ENCODE measurements at regions not wholly inside any gene's neighbourhood (a gene's known extent, or its start where the extent isn't known, plus 50 kb on each side); places are given as distances from the start of the nearest gene placed in this dataset.
A peak's percentile ranks its signal among the peaks of the same experiment; 100 is the strongest.

DNA sequence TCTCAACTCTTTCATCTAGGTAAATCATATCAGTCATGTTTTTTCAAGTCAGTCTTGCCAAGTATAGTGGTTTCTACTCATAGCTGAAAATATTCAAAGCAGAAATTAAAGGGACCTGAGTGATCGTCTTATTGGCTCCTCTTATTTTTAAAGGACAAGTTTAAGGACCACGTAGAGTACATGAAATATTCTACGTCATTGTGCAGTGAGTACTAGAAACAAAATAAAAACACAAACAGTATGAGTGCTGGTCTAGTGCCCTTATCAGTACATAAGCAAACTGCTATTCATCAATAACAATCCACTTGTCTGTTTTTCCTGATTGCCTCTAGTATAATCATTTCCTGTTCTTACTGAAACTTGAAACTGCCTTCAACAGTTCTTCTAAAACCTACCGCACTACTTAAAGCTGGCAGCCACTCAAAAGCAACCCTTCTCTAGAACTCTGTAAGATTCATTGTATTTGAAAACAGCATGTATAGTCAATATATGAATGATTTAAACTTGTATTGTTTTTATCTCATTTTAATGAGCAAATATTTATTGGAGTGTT lies 853.7 kb downstream of the TAF11L14 start:
- TF ChIP-seq, protein P1, sequence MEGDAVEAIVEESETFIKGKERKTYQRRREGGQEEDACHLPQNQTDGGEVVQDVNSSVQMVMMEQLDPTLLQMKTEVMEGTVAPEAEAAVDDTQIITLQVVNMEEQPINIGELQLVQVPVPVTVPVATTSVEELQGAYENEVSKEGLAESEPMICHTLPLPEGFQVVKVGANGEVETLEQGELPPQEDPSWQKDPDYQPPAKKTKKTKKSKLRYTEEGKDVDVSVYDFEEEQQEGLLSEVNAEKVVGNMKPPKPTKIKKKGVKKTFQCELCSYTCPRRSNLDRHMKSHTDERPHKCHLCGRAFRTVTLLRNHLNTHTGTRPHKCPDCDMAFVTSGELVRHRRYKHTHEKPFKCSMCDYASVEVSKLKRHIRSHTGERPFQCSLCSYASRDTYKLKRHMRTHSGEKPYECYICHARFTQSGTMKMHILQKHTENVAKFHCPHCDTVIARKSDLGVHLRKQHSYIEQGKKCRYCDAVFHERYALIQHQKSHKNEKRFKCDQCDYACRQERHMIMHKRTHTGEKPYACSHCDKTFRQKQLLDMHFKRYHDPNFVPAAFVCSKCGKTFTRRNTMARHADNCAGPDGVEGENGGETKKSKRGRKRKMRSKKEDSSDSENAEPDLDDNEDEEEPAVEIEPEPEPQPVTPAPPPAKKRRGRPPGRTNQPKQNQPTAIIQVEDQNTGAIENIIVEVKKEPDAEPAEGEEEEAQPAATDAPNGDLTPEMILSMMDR (IDR thresholded peaks at IDR 0.05; ENCODE audit: low read depth, low read length) = no peak
- peak; percentile 34 for DNase-seq (ENCODE audit: low read depth, low spot score)
- H3K4me3 ChIP-seq (ENCODE audit: low read depth, low read length) = no peak overlapping the region

DNA sequence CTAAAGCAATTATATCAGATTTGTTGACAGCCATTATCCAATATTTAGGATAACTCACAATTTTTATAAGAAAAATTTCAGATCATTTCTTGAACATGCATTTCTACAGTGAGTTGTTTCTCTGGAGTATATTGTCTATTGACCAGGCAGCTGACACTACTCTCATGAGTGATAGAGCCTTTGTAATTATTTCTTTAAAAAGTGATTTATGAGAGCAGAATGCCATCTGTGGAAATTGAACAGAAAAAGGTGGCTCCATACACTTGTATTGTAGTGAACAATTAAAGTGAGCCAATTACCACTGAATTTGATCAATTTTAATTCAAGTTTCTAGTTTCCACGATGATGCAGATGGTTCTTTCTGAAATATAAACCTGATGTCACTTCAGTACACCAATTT lies 855.4 kb downstream of the TAF11L14 start:
- H3K4me3 ChIP-seq (ENCODE audit: low read depth, low read length) = no peak overlapping the region
- in situ Hi-C loops (cut with HindIII; ENCODE audit: low sequenced_read_pairs) = no loop called here
- TF ChIP-seq, protein P1 (IDR thresholded peaks at IDR 0.05; ENCODE audit: low read depth, low read length) = no peak
- no peak for DNase-seq (ENCODE audit: low read depth, low spot score)

More for the DNA sequence above, 853.7 kb downstream of the TAF11L14 start:
- in situ Hi-C loops (cut with HindIII; ENCODE audit: low sequenced_read_pairs) = no loop called here

DNA sequence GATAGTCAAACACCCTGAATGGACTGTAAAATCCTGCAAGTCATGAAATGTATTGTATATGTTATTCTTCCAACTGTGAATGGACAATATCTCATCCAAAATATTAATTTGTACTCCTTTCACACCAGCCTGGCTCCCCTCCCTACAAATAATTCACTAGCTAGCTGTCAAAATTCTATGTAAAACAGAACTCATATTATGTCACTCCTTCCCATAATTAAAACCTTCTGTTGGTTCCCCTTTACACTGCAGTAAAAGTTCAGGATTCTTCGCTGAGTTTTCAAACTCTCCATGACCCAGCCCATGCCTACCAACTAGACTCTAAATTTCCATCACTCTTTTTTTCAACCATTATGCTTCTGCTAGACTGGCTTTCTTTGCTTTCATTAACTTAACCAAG lies 857.1 kb downstream of the TAF11L14 start:
- in situ Hi-C loops (cut with HindIII; ENCODE audit: low sequenced_read_pairs) = no loop called here
- H3K4me3 ChIP-seq (ENCODE audit: low read depth, low read length) = no peak overlapping the region
- no peak for DNase-seq (ENCODE audit: low read depth, low spot score)
- TF ChIP-seq, protein P1 (IDR thresholded peaks at IDR 0.05; ENCODE audit: low read depth, low read length) = no peak

DNA sequence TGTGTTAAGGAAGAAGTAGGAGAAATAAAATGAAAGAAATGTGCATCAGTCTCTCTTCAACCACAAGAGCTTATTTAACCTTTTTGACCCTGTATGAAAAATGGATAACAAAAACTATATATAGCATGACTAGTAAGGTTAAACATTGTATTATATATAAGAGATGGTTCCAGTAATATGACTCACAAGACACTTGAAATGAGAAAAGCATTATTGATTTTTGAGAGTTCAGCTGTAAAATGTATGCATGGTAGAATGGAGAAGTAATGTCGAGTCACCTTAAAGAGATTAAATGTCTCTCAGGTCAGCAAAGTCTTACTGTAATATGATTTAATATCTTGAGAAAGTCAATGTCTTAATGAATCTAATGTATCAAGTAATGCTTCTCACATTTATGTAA lies 860.9 kb downstream of the TAF11L14 start:
- TF ChIP-seq, protein P1 (IDR thresholded peaks at IDR 0.05; ENCODE audit: low read depth, low read length) = no peak
- in situ Hi-C loops (cut with HindIII; ENCODE audit: low sequenced_read_pairs) = no loop called here
- no peak for DNase-seq (ENCODE audit: low read depth, low spot score)
- no peak overlapping the region for H3K4me3 ChIP-seq (ENCODE audit: low read depth, low read length)

DNA sequence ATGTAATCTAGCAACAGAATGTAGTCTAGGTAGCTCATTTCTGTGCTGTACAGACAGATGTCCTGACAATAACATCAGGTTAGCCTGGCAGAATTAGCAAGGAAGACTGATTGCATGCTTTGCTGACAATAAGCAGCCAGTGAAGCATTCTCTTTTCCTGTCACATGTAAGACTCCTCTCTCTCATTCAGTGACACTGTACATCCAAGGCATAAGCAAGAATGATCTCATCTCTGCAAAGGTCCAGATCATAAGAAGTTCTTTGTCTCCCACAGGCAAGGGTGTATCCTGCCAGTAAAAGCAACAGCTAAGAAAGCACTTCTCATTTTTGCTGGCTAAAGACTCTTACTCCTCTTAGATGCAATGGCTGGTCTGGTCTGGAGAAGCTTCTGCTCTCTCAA lies 861.8 kb downstream of the TAF11L14 start:
- in situ Hi-C loops (cut with HindIII; ENCODE audit: low sequenced_read_pairs) = no loop called here
- TF ChIP-seq, protein P1 (IDR thresholded peaks at IDR 0.05; ENCODE audit: low read depth, low read length) = no peak
- no peak for DNase-seq (ENCODE audit: low read depth, low spot score)
- no peak overlapping the region for H3K4me3 ChIP-seq (ENCODE audit: low read depth, low read length)

DNA sequence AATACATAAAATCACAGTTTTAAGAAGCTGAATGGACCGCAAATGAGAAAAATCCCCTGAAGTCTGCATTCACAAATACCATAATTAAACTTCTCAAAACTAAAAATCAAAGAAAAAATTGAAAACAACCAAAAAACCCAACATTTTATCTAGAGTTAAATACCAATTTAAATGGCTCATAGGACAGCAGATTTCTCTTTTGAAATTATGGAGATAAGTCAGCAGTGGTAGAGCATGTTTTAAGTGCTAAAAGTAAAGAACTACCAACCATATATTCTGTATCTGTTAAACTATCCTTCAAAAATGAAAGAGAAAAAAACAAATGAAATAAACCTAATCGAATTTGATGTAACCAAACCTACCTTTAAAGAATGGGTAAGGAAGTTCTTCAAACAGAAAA lies 862.8 kb downstream of the TAF11L14 start:
- in situ Hi-C loops (cut with HindIII; ENCODE audit: low sequenced_read_pairs) = no loop called here
- no peak for DNase-seq (ENCODE audit: low read depth, low spot score)
- TF ChIP-seq, protein P1 (IDR thresholded peaks at IDR 0.05; ENCODE audit: low read depth, low read length) = no peak
- no peak overlapping the region for H3K4me3 ChIP-seq (ENCODE audit: low read depth, low read length)

Data from astrocyte of the spinal cord (primary cell).